ENCODE measurements at regions not wholly inside any gene's neighbourhood (a gene's known extent, or its start where the extent isn't known, plus 50 kb on each side); places are given as distances from the start of the nearest gene placed in this dataset.

GRCh38 chr14:40436551-40436950 lies 1004.3 kb upstream of the FBXO33 start:
- Histone ChIP-seq H3K27ac (ENCODE audit: insufficient read length, low read depth, low read length) (no peak overlapping the region), H2BK15ac (ENCODE audit: low read depth, low read length) (no peak overlapping the region), H3K9me3 (ENCODE audit: control insufficient read depth, low read depth, low read length) (no peaks in the 10 kb centered on the region), H2BK5ac (ENCODE audit: insufficient read length, low read length) (no peak overlapping the region), H3K14ac (ENCODE audit: insufficient read depth, low read length) (no peak overlapping the region), H4K91ac (ENCODE audit: insufficient read length, low read depth, low read length) (no peak overlapping the region), H3T11ph (ENCODE audit: low read length) (no peak overlapping the region), H3K79me2 (ENCODE audit: insufficient read depth, low read length) (no peaks in the 10 kb centered on the region), H2BK120ac (ENCODE audit: low read depth, low read length, poor library complexity, severe bottlenecking) (no peak overlapping the region), H3K4ac (ENCODE audit: low read depth, low read length) (no peak overlapping the region), H3K79me1 (ENCODE audit: insufficient read depth, low read depth, low read length, poor library complexity, severe bottlenecking) (no peaks in the 10 kb centered on the region), H4K20me1 (ENCODE audit: control insufficient read depth, insufficient read depth, insufficient read length) (no peaks in the 10 kb centered on the region), H2BK20ac (ENCODE audit: low read depth, low read length, poor library complexity, severe bottlenecking) (no peak overlapping the region), H4K5ac (ENCODE audit: insufficient read length, low read depth, low read length) (no peak overlapping the region), H3K27me3 (ENCODE audit: insufficient read depth, low read length) (no peaks in the 10 kb centered on the region), H2AFZ (ENCODE audit: low read length) (no peak overlapping the region), H2BK12ac (ENCODE audit: insufficient read length, low read depth, low read length) (no peak overlapping the region), H3K9ac (ENCODE audit: extremely low read depth, insufficient read length, low read length) (no peak overlapping the region), H3K4me2 (ENCODE audit: insufficient read depth, insufficient read length, low read length) (no peak overlapping the region), H3K18ac (ENCODE audit: insufficient read length, low read depth, low read length) (no peak overlapping the region), H4K8ac (replicated peaks; ENCODE audit: insufficient read length, low read depth, low read length) (no peak overlapping the region), H3K4me1 (ENCODE audit: insufficient read depth, low read length) (no peaks in the 10 kb centered on the region), H3K23ac (ENCODE audit: insufficient read length, low read depth, low read length) (no peak overlapping the region), H3K23me2 (ENCODE audit: insufficient read length, low read depth, low read length, poor library complexity, severe bottlenecking) (no peaks in the 10 kb centered on the region), H3K56ac (ENCODE audit: insufficient read length, low read depth, low read length) (no peak overlapping the region), H2AK5ac (ENCODE audit: insufficient read length, low read length) (no peak overlapping the region)
- no peak overlapping the region for H3K4me3 Mint-ChIP-seq
- H3K4me1 Mint-ChIP-seq, result no peaks in the 10 kb centered on the region
- H3K9me3 Mint-ChIP-seq, result no peaks in the 10 kb centered on the region; a peak in 1 of 5 replicates
- H3K36me3 Mint-ChIP-seq (ENCODE audit: insufficient read depth in 1 of 3, low read depth in 3 of 3), result no peaks in the 10 kb centered on the region
- no peaks in the 10 kb centered on the region for H3K27me3 Mint-ChIP-seq (ENCODE audit: low read depth)
- no peak for DNase-seq
- H3K27ac Mint-ChIP-seq, result no peak overlapping the region
- TF ChIP-seq CTCF (conservative IDR thresholded peaks at IDR 0.05), result no peak
- no CpG with 5 or more reads among the region's 3 CpGs for WGBS (ENCODE audit: extremely low coverage, insufficient read length, low lambda C conversion rate)
